Activated naive CD4-positive, alpha-beta T cell treated with anti-CD3 and anti-CD28 coated beads, Interleukin-2, amount 10 ng/mL, durations not matched to agents 7 days and 5 days (primary cell): ENCODE measurements at regions not wholly inside any gene's neighbourhood (a gene's known extent, or its start where the extent isn't known, plus 50 kb on each side); places are given as distances from the start of the nearest gene placed in this dataset.

Source experiments
- CTCF ChIA-PET: fragments of 350-600 bp; sonication (Branson Sonifier 250); formaldehyde crosslinking; loops from one replicate; lab custom pipeline; 2021; ENCODE audit warnings: antibody characterized with exemption; lab: Charles Lee
- DNase-seq: peaks from one replicate; pipeline ENCODE4 v3.0.0-alpha.2; 2020
- H3K27ac Mint-ChIP-seq: one replicate; pipeline ENCODE4 v1.8.0; 2021; ENCODE audit warnings: mild to moderate bottlenecking, moderate library complexity, mixed read lengths
- H3K27me3 Mint-ChIP-seq: one replicate; pipeline ENCODE4 v1.8.0; 2021; ENCODE audit warnings: mild to moderate bottlenecking, mixed read lengths
- H3K36me3 Mint-ChIP-seq: one replicate; pipeline ENCODE4 v1.8.0; 2021; ENCODE audit warnings: mixed read lengths
- H3K4me1 Mint-ChIP-seq: one replicate; pipeline ENCODE4 v1.8.0; 2021; ENCODE audit warnings: mixed read lengths
- H3K4me3 Mint-ChIP-seq: one replicate; pipeline ENCODE4 v1.8.0; 2021; ENCODE audit warnings: mild to moderate bottlenecking, moderate library complexity, mixed read lengths
- H3K9me3 Mint-ChIP-seq: one replicate; pipeline ENCODE4 v1.8.0; 2021; ENCODE audit warnings: mixed read lengths

DNA sequence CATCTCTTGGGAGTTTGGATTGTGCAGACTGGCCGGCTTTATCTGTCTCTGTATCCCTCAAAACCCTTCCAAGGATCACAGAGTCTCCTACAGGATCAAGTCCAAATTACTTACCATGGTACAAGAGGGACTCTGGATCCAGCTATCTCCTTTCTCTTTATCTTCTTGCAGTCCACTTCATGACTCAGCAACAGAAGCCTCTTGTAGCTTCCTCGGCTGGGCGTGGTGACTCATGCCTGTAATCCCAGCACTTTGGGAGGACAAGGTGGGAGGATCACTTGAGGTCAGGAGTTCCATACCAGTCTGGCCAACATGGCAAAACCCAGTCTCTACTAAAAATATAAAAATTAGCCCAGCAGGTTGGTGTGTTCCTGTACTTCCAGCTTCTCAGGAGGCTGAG lies 189.7 kb downstream of the BCAT1 start:
- no peaks in the 10 kb centered on the region for H3K27me3 Mint-ChIP-seq
- DNase-seq = no peak
- no peak overlapping the region for H3K27ac Mint-ChIP-seq
- H3K36me3 Mint-ChIP-seq = no peaks in the 10 kb centered on the region
- H3K4me3 Mint-ChIP-seq = no peak overlapping the region
- CTCF ChIA-PET = no interaction called here
- no peaks in the 10 kb centered on the region for H3K4me1 Mint-ChIP-seq
- no peaks in the 10 kb centered on the region for H3K9me3 Mint-ChIP-seq

DNA sequence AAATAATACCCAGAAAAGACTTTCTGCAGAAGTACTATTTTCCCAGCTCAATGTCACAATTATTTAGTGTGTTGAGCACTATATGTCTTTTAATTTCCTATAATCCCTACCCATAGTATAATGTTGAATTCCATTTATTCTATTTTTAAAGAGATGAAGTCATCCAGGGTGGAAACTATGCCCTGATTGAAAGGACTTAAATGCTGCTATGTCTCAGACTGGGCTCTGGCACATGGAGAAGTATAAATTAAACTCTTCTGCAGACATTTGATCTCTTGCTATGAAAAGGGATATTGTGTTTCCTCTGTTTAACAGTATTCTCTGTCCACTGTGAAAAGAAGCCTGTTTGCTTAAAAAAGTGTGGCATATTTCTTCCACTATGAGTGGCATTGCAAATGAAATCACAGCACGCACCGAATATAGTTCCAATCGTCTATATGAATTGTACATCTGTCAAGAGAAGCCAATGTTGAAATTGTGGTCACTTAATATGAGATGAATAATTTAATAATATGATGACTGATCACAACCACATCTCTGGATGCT lies 192.3 kb downstream of the BCAT1 start:
- Mint-ChIP-seq H3K36me3 (no peaks in the 10 kb centered on the region), H3K4me1 (no peaks in the 10 kb centered on the region), H3K9me3 (no peaks in the 10 kb centered on the region), H3K27me3 (no peaks in the 10 kb centered on the region), H3K4me3 (no peak overlapping the region), H3K27ac (no peak overlapping the region)
- CTCF ChIA-PET = no interaction called here
- no peak for DNase-seq

DNA sequence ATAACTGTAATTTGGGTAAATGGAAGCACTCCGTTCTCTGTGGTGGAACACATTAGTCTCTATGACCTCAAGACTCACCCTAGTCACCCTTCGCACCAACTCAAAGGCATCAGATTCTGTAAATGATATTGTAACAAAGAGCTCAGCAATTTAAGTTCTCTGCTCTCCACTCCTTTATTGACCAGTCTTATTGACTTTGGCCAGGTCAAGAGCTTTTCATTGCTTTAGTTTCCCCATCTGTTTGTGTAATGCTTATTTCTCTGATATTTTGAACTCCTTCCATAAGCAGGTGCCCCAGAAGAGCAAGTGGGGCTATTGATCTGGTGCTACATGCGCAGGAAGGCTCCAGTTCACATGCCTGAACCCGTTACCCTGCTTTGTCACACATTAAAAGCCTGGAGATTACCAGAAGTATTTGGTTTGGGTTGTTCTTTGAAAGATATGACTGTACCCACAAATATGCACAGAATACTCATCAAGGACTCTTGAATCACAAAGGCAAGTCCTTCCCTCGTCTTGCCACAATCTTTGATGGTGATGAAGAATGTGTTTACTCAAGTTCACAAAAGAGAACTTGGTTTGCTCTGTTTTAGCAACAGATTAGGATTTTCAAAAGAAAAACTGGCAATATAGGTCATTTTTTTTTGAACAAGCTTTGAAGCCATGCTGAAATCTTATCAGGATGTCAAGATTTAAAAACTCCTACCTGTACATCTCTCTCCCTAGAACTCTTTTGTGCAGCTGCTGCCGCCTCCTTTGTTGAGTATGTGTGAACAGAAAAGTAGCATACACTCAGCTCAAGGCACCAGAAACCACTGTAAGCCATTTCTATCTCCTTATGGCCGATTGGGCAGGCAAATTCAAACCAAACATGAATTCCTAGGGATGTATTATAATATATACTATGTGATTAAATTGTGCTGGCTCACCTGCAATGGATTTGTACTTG lies 193.9 kb downstream of the BCAT1 start:
- Mint-ChIP-seq H3K36me3 (no peaks in the 10 kb centered on the region), H3K9me3 (no peaks in the 10 kb centered on the region), H3K27me3 (peaks cover 4% of the 10 kb centered on the region), H3K4me1 (no peaks in the 10 kb centered on the region), H3K27ac (no peak overlapping the region), H3K4me3 (no peak overlapping the region)
- CTCF ChIA-PET = no interaction called here
- DNase-seq = no peak

DNA sequence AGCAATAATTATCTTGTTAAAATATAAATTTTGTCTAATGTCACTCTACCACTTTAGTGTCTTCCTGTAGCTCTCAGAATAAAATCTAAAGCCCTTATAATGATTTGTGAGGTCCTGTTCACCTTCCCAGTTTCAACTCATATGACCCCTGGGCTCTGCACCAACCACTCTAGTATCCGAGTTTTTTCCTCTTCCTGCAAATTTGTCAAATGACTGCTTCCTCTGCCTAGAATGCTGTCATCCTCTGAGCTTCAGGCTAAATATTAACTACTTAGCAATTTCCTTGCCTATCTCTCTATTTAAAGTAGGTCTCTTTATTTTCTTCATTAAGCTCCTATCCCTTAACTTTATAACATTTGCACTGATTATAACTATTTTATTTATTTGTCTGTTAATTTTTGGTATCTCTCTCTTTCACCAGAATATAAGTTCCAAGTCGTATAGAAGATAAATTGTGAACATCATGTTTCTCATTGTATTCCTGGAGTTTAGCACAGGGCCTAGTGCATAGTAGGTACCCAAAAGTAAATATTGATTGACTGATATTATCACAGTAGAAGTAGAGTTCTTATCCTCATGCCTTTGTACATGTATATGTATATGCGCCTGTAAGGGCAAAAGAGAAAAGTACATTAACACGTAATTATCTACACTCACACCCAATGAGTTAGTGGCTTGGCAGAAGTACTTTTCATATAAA lies 196.0 kb downstream of the BCAT1 start:
- Mint-ChIP-seq H3K4me3 (no peak overlapping the region), H3K4me1 (no peaks in the 10 kb centered on the region), H3K9me3 (no peaks in the 10 kb centered on the region), H3K27me3 (peaks cover 4% of the 10 kb centered on the region), H3K27ac (no peak overlapping the region), H3K36me3 (no peaks in the 10 kb centered on the region)
- DNase-seq = no peak
- CTCF ChIA-PET = no interaction called here

DNA sequence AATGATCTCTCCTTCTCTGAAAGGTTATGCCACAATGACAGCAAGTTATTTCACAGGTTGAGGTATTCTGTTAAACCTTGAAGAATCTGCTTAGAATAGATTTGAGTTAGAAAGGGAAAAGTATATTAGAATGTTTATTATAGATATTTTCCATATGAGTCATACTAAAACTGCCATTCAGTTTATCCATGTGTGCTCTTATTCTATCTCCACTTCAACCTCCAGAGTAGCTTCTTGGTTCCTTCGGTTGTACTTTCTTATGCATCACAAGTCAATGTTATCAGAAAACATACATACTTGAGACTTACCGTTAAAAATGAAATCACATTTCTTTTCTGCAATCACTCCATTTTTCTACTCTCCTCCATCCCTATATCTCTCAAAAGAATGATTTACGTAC lies 197.7 kb downstream of the BCAT1 start:
- Mint-ChIP-seq H3K9me3 (no peaks in the 10 kb centered on the region), H3K4me1 (no peaks in the 10 kb centered on the region), H3K27ac (no peak overlapping the region), H3K27me3 (peaks cover 4% of the 10 kb centered on the region), H3K36me3 (no peaks in the 10 kb centered on the region), H3K4me3 (no peak overlapping the region)
- CTCF ChIA-PET = interaction anchor here (1.3 kb wide), 1 partner anchor 11 kb away, joined by 3 read pairs; no protein-coding TSS in a partner anchor
- DNase-seq = no peak

DNA sequence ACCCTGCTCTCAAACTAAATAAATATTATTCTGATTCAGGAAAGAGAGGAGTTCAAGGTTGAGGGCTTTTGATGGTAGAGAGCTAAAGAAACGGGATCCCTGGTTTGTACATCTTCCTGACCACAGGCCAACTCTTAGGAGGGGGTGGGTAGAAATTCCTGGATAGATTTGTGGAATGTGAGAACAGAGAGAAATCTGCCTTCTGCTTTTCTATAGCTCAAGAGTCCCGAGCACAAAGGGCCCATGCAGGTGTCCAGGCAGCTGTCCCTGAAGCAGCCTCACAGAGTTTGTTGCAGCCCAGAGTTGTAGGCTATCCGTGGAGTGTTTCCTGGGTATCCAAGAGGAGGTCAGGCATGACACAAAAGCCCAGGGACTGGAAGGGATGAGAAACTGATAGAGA lies 198.6 kb downstream of the BCAT1 start:
- Mint-ChIP-seq H3K27me3 (peaks cover 4% of the 10 kb centered on the region), H3K4me1 (no peaks in the 10 kb centered on the region), H3K36me3 (no peaks in the 10 kb centered on the region), H3K9me3 (no peaks in the 10 kb centered on the region), H3K4me3 (no peak overlapping the region), H3K27ac (no peak overlapping the region)
- no peak for DNase-seq
- CTCF ChIA-PET = interaction anchor here (1.2 to 1.3 kb wide), 2 partner anchors 12 to 28 kb away, joined by 3 to 4 read pairs; no protein-coding TSS in a partner anchor

DNA sequence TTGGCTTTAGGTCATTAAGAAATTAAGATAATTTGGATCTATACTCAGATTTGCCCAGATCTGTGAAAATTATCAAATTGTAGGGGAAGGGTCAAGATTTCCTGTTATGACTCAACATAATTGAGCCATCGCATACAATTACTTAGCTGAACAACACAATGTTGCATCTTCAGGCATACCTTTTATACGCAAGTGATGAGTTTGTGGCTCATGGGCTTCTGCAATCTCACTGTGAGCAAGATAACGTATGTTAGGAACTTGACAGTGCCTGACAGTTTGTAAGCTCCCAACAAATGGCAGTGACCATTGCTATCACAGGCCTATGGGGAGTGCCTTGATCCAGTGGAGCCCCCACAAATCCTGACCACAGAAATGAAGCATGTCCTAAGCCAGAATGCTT lies 199.7 kb downstream of the BCAT1 start:
- CTCF ChIA-PET = interaction anchor here (1.0 kb wide), 1 partner anchor 18 kb away, joined by 3 read pairs; no protein-coding TSS in a partner anchor
- H3K9me3 Mint-ChIP-seq = no peaks in the 10 kb centered on the region
- no peak overlapping the region for H3K27ac Mint-ChIP-seq
- no peaks in the 10 kb centered on the region for H3K4me1 Mint-ChIP-seq
- no peak overlapping the region for H3K4me3 Mint-ChIP-seq
- H3K27me3 Mint-ChIP-seq = peaks cover 4% of the 10 kb centered on the region
- DNase-seq = no peak
- H3K36me3 Mint-ChIP-seq = no peaks in the 10 kb centered on the region

DNA sequence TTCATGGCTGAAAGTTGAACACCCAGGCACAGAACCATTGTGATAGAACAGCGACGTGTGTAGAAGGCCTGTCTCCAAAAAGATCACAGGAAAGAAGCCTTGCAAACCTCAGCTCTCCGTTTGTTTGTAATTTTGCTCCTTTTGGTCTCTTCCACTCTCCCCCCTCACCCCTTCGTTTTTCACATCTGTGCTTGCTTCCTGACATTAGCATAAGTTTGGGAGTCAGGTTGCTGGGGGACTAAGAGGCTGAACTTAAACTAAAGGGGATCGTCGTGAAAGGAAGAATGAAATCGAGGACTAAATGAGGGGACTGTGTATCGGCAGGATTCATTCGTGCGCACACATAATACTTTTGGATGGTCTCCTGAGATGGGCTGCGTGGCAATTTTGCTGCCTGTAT lies 200.6 kb downstream of the BCAT1 start:
- DNase-seq = no peak
- CTCF ChIA-PET = interaction anchor here (1.0 kb wide), 1 partner anchor 17 kb away, joined by 3 read pairs; no protein-coding TSS in a partner anchor
- Mint-ChIP-seq H3K4me3 (no peak overlapping the region), H3K27ac (no peak overlapping the region), H3K4me1 (no peaks in the 10 kb centered on the region), H3K27me3 (peaks cover 4% of the 10 kb centered on the region), H3K9me3 (no peaks in the 10 kb centered on the region), H3K36me3 (no peaks in the 10 kb centered on the region)

DNA sequence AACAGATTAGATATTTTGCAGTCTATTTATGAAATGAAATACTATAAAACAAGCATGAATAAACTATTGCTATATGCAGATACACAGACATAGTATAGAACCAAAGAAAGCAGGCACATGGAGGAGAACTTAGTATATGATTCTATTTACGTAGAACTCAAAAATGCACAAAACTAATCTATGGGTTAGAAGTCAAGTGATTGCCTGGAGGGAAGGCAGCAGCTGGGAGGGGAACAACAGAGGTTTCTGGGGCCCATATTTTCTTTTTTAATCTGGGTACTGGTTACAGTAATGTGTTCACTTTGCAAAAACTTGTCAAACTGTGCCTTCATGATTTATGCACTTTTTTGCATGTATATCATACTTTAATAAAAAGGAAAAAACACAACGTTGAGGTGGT lies 202.0 kb downstream of the BCAT1 start:
- CTCF ChIA-PET = no interaction called here
- Mint-ChIP-seq H3K4me3 (no peak overlapping the region), H3K27ac (no peak overlapping the region), H3K27me3 (peaks cover 4% of the 10 kb centered on the region), H3K36me3 (no peaks in the 10 kb centered on the region), H3K4me1 (no peaks in the 10 kb centered on the region), H3K9me3 (no peaks in the 10 kb centered on the region)
- DNase-seq = no peak

DNA sequence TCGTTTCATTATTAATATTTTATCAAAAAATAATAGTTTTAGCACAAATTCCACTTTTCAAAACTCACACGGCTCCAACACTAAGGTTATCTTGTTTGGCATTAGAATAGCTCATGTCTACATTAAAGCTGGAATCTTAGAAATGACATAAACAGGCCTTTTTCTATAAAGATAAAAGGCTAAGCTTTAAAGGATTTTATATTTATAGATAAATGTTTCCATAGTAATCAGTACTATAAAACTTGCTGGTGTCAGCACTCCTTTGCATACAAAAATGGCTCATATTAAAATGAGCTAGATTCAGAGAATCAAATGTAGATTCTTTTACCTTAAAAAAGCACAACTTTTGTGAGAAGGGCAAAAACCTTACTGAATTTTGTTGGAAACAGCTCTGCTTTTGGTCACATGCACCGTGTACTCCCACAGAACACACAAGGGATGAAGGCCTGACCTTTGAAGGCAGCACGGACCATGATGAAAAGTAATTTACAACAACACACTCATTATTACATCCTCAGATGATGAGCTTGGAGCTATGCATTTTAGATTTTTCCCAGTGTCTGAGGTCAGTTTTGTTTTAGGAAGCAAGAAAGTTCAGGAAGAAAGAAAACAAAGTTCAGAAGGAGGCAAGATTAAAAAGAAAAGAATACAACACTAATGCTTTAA lies 202.8 kb downstream of the BCAT1 start:
- CTCF ChIA-PET = no interaction called here

DNA sequence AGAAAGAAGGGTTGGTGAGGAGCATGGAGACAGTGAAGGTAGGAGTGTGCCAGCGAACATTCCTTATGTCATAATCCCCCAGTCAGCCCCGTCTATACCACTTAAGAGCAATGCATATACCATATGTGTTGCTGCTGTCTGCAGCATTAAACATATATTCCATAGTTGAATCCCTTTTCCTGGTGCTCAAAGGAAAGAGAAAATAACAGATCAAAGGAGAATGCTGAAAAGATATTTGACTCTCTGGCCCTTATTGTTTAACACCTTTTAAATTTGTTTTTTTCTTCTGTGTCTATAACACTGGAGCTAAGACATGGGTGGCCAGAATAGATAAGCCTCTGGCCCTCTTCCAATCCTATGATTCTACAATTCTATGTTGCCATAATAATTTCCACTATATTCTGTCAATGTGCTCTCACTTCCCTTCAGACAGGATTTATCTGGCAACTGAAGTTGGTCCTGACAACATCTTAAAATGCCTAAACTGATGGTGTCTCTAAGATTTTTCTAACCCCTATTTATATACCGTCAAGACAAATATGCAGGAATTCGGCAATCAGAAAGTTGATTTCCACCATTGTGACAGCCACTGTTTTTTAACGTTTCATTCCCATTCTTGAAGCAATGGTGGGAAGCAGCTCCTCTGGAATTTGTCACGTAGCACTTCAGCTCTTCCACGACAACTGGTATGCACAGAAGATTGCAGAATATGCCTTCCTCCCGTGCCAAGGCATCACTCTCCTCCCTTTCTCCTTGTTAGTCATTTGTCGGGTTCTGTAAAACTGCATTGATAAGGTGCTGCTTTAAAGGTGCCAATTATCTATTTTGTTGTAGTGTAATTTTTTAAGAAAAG lies 204.7 kb downstream of the BCAT1 start:
- Mint-ChIP-seq H3K27ac (no peak overlapping the region), H3K4me3 (no peak overlapping the region), H3K9me3 (no peaks in the 10 kb centered on the region), H3K4me1 (no peaks in the 10 kb centered on the region), H3K27me3 (no peaks in the 10 kb centered on the region), H3K36me3 (no peaks in the 10 kb centered on the region)
- CTCF ChIA-PET = no interaction called here
- no peak for DNase-seq

More for the DNA sequence above, 202.8 kb downstream of the BCAT1 start:
- Mint-ChIP-seq H3K36me3 (no peaks in the 10 kb centered on the region), H3K4me1 (no peaks in the 10 kb centered on the region), H3K9me3 (no peaks in the 10 kb centered on the region), H3K27me3 (peaks cover 4% of the 10 kb centered on the region), H3K27ac (no peak overlapping the region), H3K4me3 (no peak overlapping the region)
- DNase-seq = no peak

DNA sequence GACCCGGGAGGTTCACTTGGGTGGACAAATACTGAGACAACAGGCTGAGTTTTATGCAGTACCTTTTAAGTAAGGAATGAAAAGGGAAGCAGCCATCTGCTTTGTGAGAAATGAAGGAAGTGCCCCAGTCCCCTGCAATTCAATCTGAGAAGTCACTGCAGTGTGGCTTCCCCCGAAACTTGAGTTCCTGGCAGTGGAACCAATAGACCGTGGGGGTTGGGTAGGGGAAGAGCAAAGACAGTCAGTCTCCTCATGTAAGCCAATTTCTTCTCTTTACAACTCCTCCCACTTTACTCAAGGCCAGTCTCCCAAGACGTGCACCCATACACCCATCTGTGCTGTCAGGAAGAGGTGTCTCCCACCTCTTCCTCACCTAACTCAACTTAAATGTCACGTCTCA lies 206.5 kb downstream of the BCAT1 start:
- H3K27me3 Mint-ChIP-seq = no peaks in the 10 kb centered on the region
- no peak overlapping the region for H3K27ac Mint-ChIP-seq
- no peaks in the 10 kb centered on the region for H3K9me3 Mint-ChIP-seq
- H3K4me3 Mint-ChIP-seq = no peak overlapping the region
- CTCF ChIA-PET = no interaction called here
- no peaks in the 10 kb centered on the region for H3K36me3 Mint-ChIP-seq
- H3K4me1 Mint-ChIP-seq = no peaks in the 10 kb centered on the region
- DNase-seq = no peak

DNA sequence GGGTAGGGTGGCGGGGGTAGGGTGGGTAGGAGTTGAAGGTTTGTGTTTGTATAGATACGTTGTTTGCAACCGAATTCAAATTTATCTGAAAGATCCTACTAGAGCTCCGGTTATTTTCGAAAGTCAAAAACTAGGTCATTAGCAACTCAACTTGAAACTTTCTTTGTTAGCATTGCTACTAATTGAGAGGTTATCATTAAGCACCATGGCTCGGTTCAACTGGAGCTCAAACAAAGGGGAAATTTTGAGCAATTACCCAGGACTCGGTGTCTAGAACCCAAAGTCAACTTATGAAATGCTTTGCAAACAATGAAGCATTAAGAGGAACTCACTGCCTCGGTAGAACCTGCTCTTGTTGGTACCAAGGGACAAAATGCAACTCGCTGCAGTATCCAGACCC lies 207.7 kb downstream of the BCAT1 start:
- Mint-ChIP-seq H3K4me3 (no peak overlapping the region), H3K4me1 (no peaks in the 10 kb centered on the region), H3K36me3 (no peaks in the 10 kb centered on the region), H3K9me3 (no peaks in the 10 kb centered on the region), H3K27ac (no peak overlapping the region), H3K27me3 (no peaks in the 10 kb centered on the region)
- CTCF ChIA-PET = no interaction called here
- no peak for DNase-seq
